Right forelimb (tissue), 1 donor: ENCODE measurements at regions not wholly inside any gene's neighbourhood (a gene's known extent, or its start where the extent isn't known, plus 50 kb on each side); places are given as distances from the start of the nearest gene placed in this dataset.

Experiments used
- DNase-seq: peaks from one replicate; pipeline ENCODE4 v3.0.0-alpha.2; 2018

GRCh38 chr18:77668219-77668618 is 418.6 kb downstream of the GALR1 start:
- no peak for DNase-seq

- DNase-seq, result no peak
Measured at GRCh38 chr18:77669331-77669730, 419.7 kb downstream of the GALR1 start.

GRCh38 chr18:77671456-77672167 is 422.0 kb downstream of the GALR1 start:
- no peak for DNase-seq

- DNase-seq, result no peak
Measured at GRCh38 chr18:77676910-77677309, 427.3 kb downstream of the GALR1 start.

- no peak for DNase-seq
Measured at GRCh38 chr18:77677536-77677935, 427.9 kb downstream of the GALR1 start.

GRCh38 chr18:77679869-77680268 is 430.2 kb downstream of the GALR1 start:
- DNase-seq, result no peak

- no peak for DNase-seq
Measured at GRCh38 chr18:77700051-77700450, 450.4 kb downstream of the GALR1 start.

GRCh38 chr18:77701977-77702376 is 452.3 kb downstream of the GALR1 start:
- no peak for DNase-seq

- no peak for DNase-seq
Measured at GRCh38 chr18:77702686-77703085, 453.0 kb downstream of the GALR1 start.

GRCh38 chr18:77705301-77705700 is 455.7 kb downstream of the GALR1 start:
- no peak for DNase-seq

GRCh38 chr18:77708826-77709506 is 459.3 kb downstream of the GALR1 start:
- no peak for DNase-seq

- no peak for DNase-seq
Measured at GRCh38 chr18:77711096-77711495, 461.4 kb downstream of the GALR1 start.

- DNase-seq, result no peak
Measured at GRCh38 chr18:77714716-77715115, 465.1 kb downstream of the GALR1 start.

- no peak for DNase-seq
Measured at GRCh38 chr18:77716282-77716681, 466.6 kb downstream of the GALR1 start.

GRCh38 chr18:77733292-77733903 is 483.8 kb downstream of the GALR1 start:
- no peak for DNase-seq

GRCh38 chr18:77736842-77737241 is 487.2 kb downstream of the GALR1 start:
- no peak for DNase-seq

- DNase-seq, result no peak
Measured at GRCh38 chr18:77737405-77737804, 487.8 kb downstream of the GALR1 start.

- peak; percentile 66 for DNase-seq
Measured at GRCh38 chr18:77749089-77749488, 499.4 kb downstream of the GALR1 start.

GRCh38 chr18:77750006-77750405 is 500.4 kb downstream of the GALR1 start:
- DNase-seq, result no peak

- DNase-seq, result no peak
Measured at GRCh38 chr18:77754475-77755044, 504.9 kb downstream of the GALR1 start.

GRCh38 chr18:77755187-77755586 is 505.5 kb downstream of the GALR1 start:
- DNase-seq, result no peak

- DNase-seq, result no peak
Measured at GRCh38 chr18:77761332-77761731, 511.7 kb downstream of the GALR1 start.

GRCh38 chr18:77762014-77762413 is 512.4 kb downstream of the GALR1 start:
- DNase-seq, result no peak

- no peak for DNase-seq
Measured at GRCh38 chr18:77762642-77763041, 513.0 kb downstream of the GALR1 start.
